Lower leg skin (tissue), 3 donors: ENCODE measurements at regions not wholly inside any gene's neighbourhood (a gene's known extent, or its start where the extent isn't known, plus 50 kb on each side); places are given as distances from the start of the nearest gene placed in this dataset.

ENCODE experiments used
- POLR2A ChIP-seq, 2 donors: fragments of 450-650 bp; IDR thresholded peaks; one replicate each; pipeline ENCODE4 v1.6.1; 2016 to 2017; ENCODE audit warnings: antibody characterized with exemption in 2 of 2, mild to moderate bottlenecking in 1 of 2, moderate library complexity in 1 of 2
- TF ChIP-seq, protein P1 (sequence below), 3 donors: fragments of 450-650 bp; IDR thresholded peaks; one replicate each; pipeline ENCODE4 v1.5.1; 2016; ENCODE audit warnings: antibody characterized with exemption in 3 of 3, mild to moderate bottlenecking in 3 of 3, moderate library complexity in 2 of 3

DNA sequence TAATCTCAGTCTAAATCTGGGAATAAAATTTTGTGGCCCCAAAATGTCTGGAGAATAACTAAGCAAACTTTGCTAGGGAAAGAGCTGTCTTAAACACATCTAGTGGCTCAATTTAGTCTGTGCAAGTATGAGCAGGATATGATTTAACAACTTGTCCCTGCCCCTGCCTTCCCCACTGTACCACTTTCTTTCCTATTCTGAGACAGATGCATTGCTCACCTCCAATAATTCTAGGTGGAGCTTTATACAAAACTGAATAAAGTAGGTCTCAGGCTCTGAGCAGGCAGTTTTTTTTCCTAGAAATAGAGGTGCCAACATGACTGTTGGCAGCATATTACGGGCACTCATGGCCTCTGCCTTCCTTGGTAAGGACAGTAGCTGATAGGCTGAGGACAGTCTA, 412.1 kb downstream of the DAD1 start:
- TF ChIP-seq, protein P1, sequence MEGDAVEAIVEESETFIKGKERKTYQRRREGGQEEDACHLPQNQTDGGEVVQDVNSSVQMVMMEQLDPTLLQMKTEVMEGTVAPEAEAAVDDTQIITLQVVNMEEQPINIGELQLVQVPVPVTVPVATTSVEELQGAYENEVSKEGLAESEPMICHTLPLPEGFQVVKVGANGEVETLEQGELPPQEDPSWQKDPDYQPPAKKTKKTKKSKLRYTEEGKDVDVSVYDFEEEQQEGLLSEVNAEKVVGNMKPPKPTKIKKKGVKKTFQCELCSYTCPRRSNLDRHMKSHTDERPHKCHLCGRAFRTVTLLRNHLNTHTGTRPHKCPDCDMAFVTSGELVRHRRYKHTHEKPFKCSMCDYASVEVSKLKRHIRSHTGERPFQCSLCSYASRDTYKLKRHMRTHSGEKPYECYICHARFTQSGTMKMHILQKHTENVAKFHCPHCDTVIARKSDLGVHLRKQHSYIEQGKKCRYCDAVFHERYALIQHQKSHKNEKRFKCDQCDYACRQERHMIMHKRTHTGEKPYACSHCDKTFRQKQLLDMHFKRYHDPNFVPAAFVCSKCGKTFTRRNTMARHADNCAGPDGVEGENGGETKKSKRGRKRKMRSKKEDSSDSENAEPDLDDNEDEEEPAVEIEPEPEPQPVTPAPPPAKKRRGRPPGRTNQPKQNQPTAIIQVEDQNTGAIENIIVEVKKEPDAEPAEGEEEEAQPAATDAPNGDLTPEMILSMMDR (IDR thresholded peaks at IDR 0.05) = no peak
- TF ChIP-seq POLR2A (IDR thresholded peaks at IDR 0.05) = no peak
